HepG2 (cell line): ENCODE measurements at regions not wholly inside any gene's neighbourhood (a gene's known extent, or its start where the extent isn't known, plus 50 kb on each side); places are given as distances from the start of the nearest gene placed in this dataset.

Experiments
- ATAC-seq: fragments of 200-7000 bp; cut with Tn5 transposase; 3 replicates; pipeline ENCODE4 v1.9.1; 2020; ENCODE audit warnings: mild to moderate bottlenecking, moderate library complexity
- BruUV-seq: library from RNA; stranded (reverse); fragments of 400-500 nt; replicated peaks from 2 replicates; lab custom pipeline; 2021; lab: Mats Ljungman, UMichigan
- CTCF ChIA-PET: fragments of 300-600 bp; formaldehyde crosslinking; extraction: SDS; loops from one replicate; lab custom pipeline; 2021; ENCODE audit warnings: low total read pairs, inconsistent platforms, low intra/inter-chr PET ratio; lab: Yijun Ruan, JAX
- POLR2A ChIA-PET: fragments of 350-600 bp; sonication (Branson Sonifier 250); formaldehyde crosslinking; loops from one replicate; lab custom pipeline; 2020; ENCODE audit warnings: antibody characterized with exemption, inconsistent platforms; lab: Yijun Ruan, JAX
- DNase-seq: peaks from one replicate; pipeline ENCODE4 v3.0.0-alpha.2; 2015; ENCODE audit warnings: low spot score
- FAIRE-seq: peaks from 3 replicates; lab custom pipeline; 2011; peaks lifted over from hg19 to GRCh38; lab: Jason Lieb, UNC
- H2AFZ ChIP-seq: one replicate; pipeline ENCODE4 v1.6.1; 2011; ENCODE audit warnings: low read length, inconsistent platforms
- H3K27ac ChIP-seq: fragments of 300-600 bp; 3 replicates; pipeline ENCODE4 v1.8.0; 2011; ENCODE audit warnings: mixed run types, mild to moderate bottlenecking, mixed read lengths, low read length, inconsistent platforms; ENCODE audit not compliant: insufficient read depth; ENCODE audit errors: extremely low read length
- H3K27me3 ChIP-seq, 2 experiments: fragments of 200-600 bp in 1 of 2; 2 replicates in 1 of 2; 3 replicates in 1 of 2; pipeline versions ENCODE4 v1.6.0 to v1.8.0; 2011; ENCODE audit warnings: low read length in 2 of 2, mild to moderate bottlenecking in 2 of 2, moderate library complexity in 2 of 2, inconsistent platforms in 1 of 2; ENCODE audit not compliant: insufficient read depth in 2 of 2, control insufficient read depth in 1 of 2
- H3K36me3 ChIP-seq, 2 experiments: fragments of 200-600 bp in 1 of 2; replicated peaks in 1 of 2; 2 replicates in 1 of 2; 3 replicates in 1 of 2; pipeline versions ENCODE4 v1.5.1 to v1.8.0; 2011; ENCODE audit warnings: low read length in 2 of 2, inconsistent platforms in 1 of 2; ENCODE audit not compliant: insufficient read depth in 2 of 2, control insufficient read depth in 1 of 2
- H3K4me1 ChIP-seq: 2 replicates; pipeline ENCODE4 v1.5.1; 2012; ENCODE audit warnings: low read length, inconsistent platforms; ENCODE audit not compliant: insufficient read depth
- H3K4me2 ChIP-seq: 2 replicates; pipeline ENCODE4 v1.6.0; 2011; ENCODE audit warnings: low read depth, low read length, inconsistent platforms
- H3K4me3 ChIP-seq, 3 experiments: fragments of 200-600 bp in 1 of 3; sonication (generic), shearing (Covaris generic) in 1 of 3; replicated peaks in 1 of 3; 2 replicates each; pipeline ENCODE4 v1.5.1; 2011 to 2016; ENCODE audit warnings: low read length in 3 of 3, inconsistent platforms in 2 of 3, low read depth in 2 of 3, mild to moderate bottlenecking in 2 of 3, control low read depth in 1 of 3, mixed read lengths in 1 of 3; ENCODE audit not compliant: insufficient read depth in 1 of 3
- H3K79me2 ChIP-seq: one replicate; pipeline ENCODE4 v1.6.1; 2011; ENCODE audit warnings: low read length, inconsistent platforms; ENCODE audit not compliant: insufficient read depth
- H3K9ac ChIP-seq: 2 replicates; pipeline ENCODE4 v1.6.0; 2011; ENCODE audit warnings: mild to moderate bottlenecking, low read depth, low read length, inconsistent platforms; ENCODE audit not compliant: insufficient read depth
- H3K9me3 ChIP-seq: 2 replicates; pipeline ENCODE4 v1.5.1; 2012; ENCODE audit warnings: mild to moderate bottlenecking, low read length
- H4K20me1 ChIP-seq: 2 replicates; pipeline ENCODE4 v1.6.0; 2011; ENCODE audit warnings: inconsistent platforms, mild to moderate bottlenecking, low read length, moderate library complexity; ENCODE audit not compliant: insufficient read depth
- GMEB2 ChIP-seq: IDR thresholded peaks from 2 replicates; pipeline ENCODE4 v1.6.1; 2016; ENCODE audit warnings: missing biosample characterization, missing genetic modification reagents, low read depth
- KIAA2018 ChIP-seq: sonication (generic); formaldehyde crosslinking; IDR thresholded peaks from 2 replicates; pipeline ENCODE4 v1.5.0; 2020; ENCODE audit warnings: mild to moderate bottlenecking, missing genetic modification reagents, borderline replicate concordance
- NR2F2 ChIP-seq: IDR thresholded peaks from 2 replicates; pipeline ENCODE4 v1.6.1; 2012; ENCODE audit warnings: low read depth, inconsistent platforms, borderline replicate concordance
- NR3C1 ChIP-seq: sonication (generic); formaldehyde crosslinking; IDR thresholded peaks from 2 replicates; pipeline ENCODE4 v1.4.0; 2020; ENCODE audit warnings: missing genetic modification reagents
- PAF1 ChIP-seq: IDR thresholded peaks from 2 replicates; pipeline ENCODE4 v1.6.1; 2016; ENCODE audit warnings: missing genetic modification reagents, missing compliant biosample characterization
- REL ChIP-seq: sonication (generic); formaldehyde crosslinking; conservative IDR thresholded peaks from 2 replicates; pipeline ENCODE4 v1.8.0; 2022; ENCODE audit warnings: mild to moderate bottlenecking, missing genetic modification reagents, moderate library complexity
- SNAPC5 ChIP-seq: sonication (generic); formaldehyde crosslinking; IDR thresholded peaks from 2 replicates; pipeline ENCODE4 v1.8.1; 2023; ENCODE audit warnings: mild to moderate bottlenecking, missing genetic modification reagents, borderline replicate concordance
- TBP ChIP-seq: sonication (generic); formaldehyde crosslinking; IDR thresholded peaks from 2 replicates; pipeline ENCODE4 v1.5.0; 2020; ENCODE audit warnings: missing genetic modification reagents
- ZHX1 ChIP-seq: sonication (generic); formaldehyde crosslinking; IDR thresholded peaks from 2 replicates; pipeline ENCODE4 v1.8.1; 2022; ENCODE audit warnings: low read depth, mild to moderate bottlenecking, missing genetic modification reagents
- ZNF33B ChIP-seq: sonication (generic); formaldehyde crosslinking; IDR thresholded peaks from 2 replicates; pipeline ENCODE4 v1.5.1; 2020; ENCODE audit warnings: mild to moderate bottlenecking, missing genetic modification reagents
- ZNF83 ChIP-seq: sonication (generic); formaldehyde crosslinking; IDR thresholded peaks from 2 replicates; pipeline ENCODE4 v1.4.0; 2020; ENCODE audit warnings: missing genetic modification reagents, mild to moderate bottlenecking, borderline replicate concordance
- ZSCAN31 ChIP-seq: sonication (generic); formaldehyde crosslinking; IDR thresholded peaks from 2 replicates; pipeline ENCODE4 v1.5.0; 2020; ENCODE audit warnings: low read depth, mild to moderate bottlenecking, missing genetic modification reagents
- WGBS: methylation state at CpG from one replicate; pipeline ENCODE4 v1.1.6; 2017; ENCODE audit warnings: low lambda C conversion rate; 5-methylcytosine and 5-hydroxymethylcytosine counted together
- in situ Hi-C: cut with HindIII; loops from 2 replicates; pipeline ENCODE4 v1.10.0; 2017; ENCODE audit warnings: low pct_unique_long_range_greater_than_20kb; ENCODE audit not compliant: extremely low pct_ligation_motif_present
- intact Hi-C: fragments of 100-400 bp; cut with micrococcal nuclease; formaldehyde crosslinking; loops from one replicate; pipeline ENCODE4 v1.10.0; 2022; ENCODE audit not compliant: unreplicated experiment

DNA sequence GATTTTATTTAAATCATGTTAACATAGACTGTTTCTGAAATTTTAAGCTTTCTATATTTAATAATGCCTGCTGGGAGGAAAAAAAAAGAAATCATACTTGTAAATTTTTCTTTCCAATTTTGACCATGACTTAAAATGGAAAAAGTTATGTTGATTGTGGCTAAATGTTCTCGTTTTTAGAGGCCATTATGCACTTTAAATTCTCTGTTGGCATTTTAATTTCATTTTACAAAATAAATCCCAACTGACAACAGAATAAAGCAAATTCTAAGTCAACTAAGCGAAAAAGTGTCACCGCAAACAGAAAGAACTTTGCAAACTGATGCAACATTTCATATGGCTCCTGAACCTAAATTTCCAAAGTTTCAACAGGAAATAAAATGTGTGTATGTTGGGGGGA, 74.8 kb upstream of the G2E3 start:
- Histone ChIP-seq H3K9ac (no peak overlapping the region), H3K9me3 (no peaks in the 10 kb centered on the region), H3K4me2 (no peak overlapping the region), H2AFZ (no peak overlapping the region), H3K4me3 (no peak overlapping the region), H3K36me3 (no peaks in the 10 kb centered on the region), H3K79me2 (no peaks in the 10 kb centered on the region), H3K4me1 (no peaks in the 10 kb centered on the region), H4K20me1 (no peaks in the 10 kb centered on the region), H3K27ac (no peak overlapping the region), H3K27me3 (no peaks in the 10 kb centered on the region)
- TF ChIP-seq REL (CRISPR knock-in tag) (no peak), TBP (CRISPR knock-in tag) (no peak), NR2F2 (no peak), ZHX1 (CRISPR knock-in tag) (no peak), NR3C1 (CRISPR knock-in tag) (no peak), SNAPC5 (CRISPR knock-in tag) (no peak), ZNF83 (CRISPR knock-in tag) (no peak), ZNF33B (CRISPR knock-in tag) (no peak), KIAA2018 (no peak), PAF1 (CRISPR knock-in tag) (no peak), ZSCAN31 (CRISPR knock-in tag) (no peak), GMEB2 (CRISPR knock-in tag) (no peak)
- intact Hi-C loops: no loop called here
- in situ Hi-C loops: no loop called here
- 55% methylated on average over 3 of the region's 3 CpGs for WGBS
- CTCF ChIA-PET: no interaction called here
- ATAC-seq: no peak
- POLR2A ChIA-PET: no interaction called here
- no peak for DNase-seq
- FAIRE-seq: no peak
- BruUV-seq: no TSS peak
